GM12878 (cell line): ENCODE measurements at regions not wholly inside any gene's neighbourhood (a gene's known extent, or its start where the extent isn't known, plus 50 kb on each side); places are given as distances from the start of the nearest gene placed in this dataset.

Experiments
- ATAC-seq: fragments of 200-7000 bp; cut with Tn5 transposase; 3 replicates; pipeline ENCODE4 v1.9.1; 2020; ENCODE audit warnings: mild to moderate bottlenecking, moderate library complexity
- BruUV-seq: library from RNA; stranded (reverse); fragments of 400-500 nt; replicated peaks from 2 replicates; lab custom pipeline; 2021; lab: Mats Ljungman, UMichigan
- CTCF ChIA-PET: fragments of 300-600 bp; sonication (Branson Sonifier 250); formaldehyde crosslinking; extraction: SDS; loops from one replicate; lab custom pipeline; 2021; ENCODE audit warnings: inconsistent platforms; lab: Yijun Ruan, JAX
- POLR2A ChIA-PET: fragments of 350-600 bp; formaldehyde crosslinking; extraction: SDS; loops from one replicate; lab custom pipeline; 2021; ENCODE audit warnings: inconsistent platforms; lab: Charles Lee
- RAD21 ChIA-PET: fragments of 300-600 bp; sonication (Branson Sonifier 250); formaldehyde crosslinking; loops from one replicate; lab custom pipeline; 2023; ENCODE audit warnings: antibody characterized with exemption; ENCODE audit not compliant: unreplicated experiment; lab: Charles Lee
- SMC1A ChIA-PET: fragments of 300-600 bp; sonication (Branson Sonifier 250); formaldehyde crosslinking; loops from one replicate; lab custom pipeline; 2023; ENCODE audit not compliant: unreplicated experiment, uncharacterized antibody; lab: Charles Lee
- DNase-seq: peaks from one replicate; pipeline ENCODE4 v3.0.0-alpha.2; 2011; ENCODE audit warnings: low read depth, low spot score
- FAIRE-seq: peaks from 3 replicates; lab custom pipeline; 2011; peaks lifted over from hg19 to GRCh38; lab: Jason Lieb, UNC
- H2AFZ ChIP-seq: 2 replicates; pipeline ENCODE4 v1.6.0; 2011; ENCODE audit warnings: low read depth, low read length, control low read depth; ENCODE audit not compliant: control insufficient read depth
- H3K27ac ChIP-seq: 2 replicates; pipeline ENCODE4 v1.5.1; 2011; ENCODE audit warnings: control low read depth; ENCODE audit not compliant: control insufficient read depth, insufficient read depth
- H3K27me3 ChIP-seq, 2 experiments: replicated peaks in 1 of 2; 2 replicates each; pipeline versions ENCODE4 v1.6.0 to v1.6.1; 2011; ENCODE audit warnings: low read length in 1 of 2; ENCODE audit not compliant: control insufficient read depth in 2 of 2, insufficient read depth in 2 of 2
- H3K36me3 ChIP-seq, 2 experiments: 2 replicates each; pipeline ENCODE4 v1.5.1; 2011; ENCODE audit warnings: low read length in 1 of 2; ENCODE audit not compliant: control insufficient read depth in 2 of 2, insufficient read depth in 2 of 2
- H3K4me1 ChIP-seq: 2 replicates; pipeline ENCODE4 v1.6.1; 2011; ENCODE audit warnings: mild to moderate bottlenecking, low read length, moderate library complexity, mixed read lengths; ENCODE audit not compliant: control insufficient read depth, insufficient read depth
- H3K4me2 ChIP-seq: 2 replicates; pipeline ENCODE4 v1.6.0; 2011; ENCODE audit warnings: control low read depth; ENCODE audit not compliant: control insufficient read depth, insufficient read depth
- H3K4me3 ChIP-seq: fragments of 200-600 bp; sonication (generic); 2 replicates; pipeline ENCODE4 v1.5.1; 2016
- H3K79me2 ChIP-seq: 2 replicates; pipeline ENCODE4 v1.6.0; 2011; ENCODE audit warnings: low read length; ENCODE audit not compliant: control insufficient read depth, insufficient read depth
- H3K9ac ChIP-seq: 2 replicates; pipeline ENCODE4 v1.8.0; 2011; ENCODE audit warnings: low read length, control low read depth, mixed read lengths; ENCODE audit not compliant: control insufficient read depth, insufficient read depth
- H3K9me3 ChIP-seq: replicated peaks from 3 replicates; pipeline ENCODE4 v1.5.1; 2011; ENCODE audit warnings: mild to moderate bottlenecking, low read length; ENCODE audit not compliant: control insufficient read depth, insufficient read depth
- H4K20me1 ChIP-seq: 2 replicates; pipeline ENCODE4 v1.6.0; 2011; ENCODE audit not compliant: control insufficient read depth, insufficient read depth
- BHLHE40 ChIP-seq, 2 experiments: fragments of 450-650 bp in 1 of 2; IDR thresholded peaks; 2 replicates each; pipeline ENCODE4 v1.6.1; 2011 to 2017; ENCODE audit warnings: low read depth in 2 of 2, borderline replicate concordance in 1 of 2, improper control_type of control experiment in 1 of 2, low read length in 1 of 2, mild to moderate bottlenecking in 1 of 2
- HCFC1 ChIP-seq: fragments of 150-350 bp; IDR thresholded peaks from 2 replicates; pipeline ENCODE4 v1.6.1; 2014; ENCODE audit warnings: low read length
- MEF2B ChIP-seq: fragments of 450-650 bp; IDR thresholded peaks from 2 replicates; pipeline ENCODE4 v1.6.1; 2018; ENCODE audit warnings: mild to moderate bottlenecking, moderate library complexity; ENCODE audit not compliant: partially characterized antibody, poor library complexity, severe bottlenecking
- PAX5 ChIP-seq: IDR thresholded peaks from 2 replicates; pipeline ENCODE4 v1.6.1; 2011; ENCODE audit warnings: low read depth, low read length, borderline replicate concordance
- RAD21 ChIP-seq: IDR thresholded peaks from 2 replicates; pipeline ENCODE4 v1.6.1; 2011; ENCODE audit warnings: mild to moderate bottlenecking, low read depth, low read length, moderate library complexity; ENCODE audit not compliant: insufficient read depth
- STAT3 ChIP-seq: IDR thresholded peaks from 2 replicates; pipeline ENCODE4 v1.6.1; 2011; ENCODE audit warnings: low read depth, low read length, improper control_type of control experiment
- TCF12 ChIP-seq: IDR thresholded peaks from 2 replicates; pipeline ENCODE4 v1.6.1; 2011; ENCODE audit warnings: low read depth, mild to moderate bottlenecking, low read length
- ZNF384 ChIP-seq: IDR thresholded peaks from 2 replicates; pipeline ENCODE4 v1.6.1; 2012; ENCODE audit warnings: low read depth, mild to moderate bottlenecking, low read length, improper control_type of control experiment, borderline replicate concordance
- in situ Hi-C: fragments of 300-500 bp; cut with MboI; formaldehyde crosslinking; loops from 9 replicates; pipeline ENCODE4 v1.14.3; 2018; ENCODE audit warnings: mixed read lengths
- intact Hi-C: fragments of 100-400 bp; cut with micrococcal nuclease; formaldehyde crosslinking; loops from one replicate; pipeline ENCODE4 v1.14.2; 2022; ENCODE audit not compliant: unreplicated experiment
- TF ChIP-seq, protein P1 (sequence below): fragments of 450-650 bp; IDR thresholded peaks from 2 replicates; pipeline ENCODE4 v1.6.1; 2017; ENCODE audit warnings: mild to moderate bottlenecking, moderate library complexity
- TF ChIP-seq, protein P2 (sequence below): IDR thresholded peaks from 2 replicates; pipeline ENCODE4 v1.6.1; 2012; ENCODE audit warnings: low read depth, low read length, improper control_type of control experiment

DNA sequence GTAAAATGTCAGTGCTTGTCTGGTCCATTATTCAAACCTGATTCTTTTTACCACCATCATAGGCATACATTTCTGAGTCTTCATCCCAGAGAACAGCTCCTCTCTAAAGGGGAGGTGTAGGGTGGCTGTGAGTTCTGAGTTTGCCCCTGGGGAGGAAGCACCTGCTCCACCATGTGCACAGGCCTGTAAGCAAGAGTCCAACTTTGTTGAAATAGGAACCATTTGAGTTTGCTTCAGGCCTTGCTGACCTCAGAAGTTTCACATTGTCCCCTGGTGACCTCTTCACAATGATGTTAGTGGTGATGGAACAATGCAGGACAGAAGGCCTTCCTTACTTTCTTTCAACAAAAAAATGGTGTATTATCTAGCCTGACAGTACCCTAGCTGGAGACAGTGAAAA, 54.6 kb upstream of the TOP3B start:
- Histone ChIP-seq H3K4me1 (peaks cover 6% of the 10 kb centered on the region), H3K27ac (no peak overlapping the region), H3K79me2 (no peaks in the 10 kb centered on the region), H3K9me3 (no peaks in the 10 kb centered on the region), H2AFZ (no peak overlapping the region), H3K4me3 (no peak overlapping the region), H3K9ac (no peak overlapping the region), H3K36me3 (no peaks in the 10 kb centered on the region), H3K27me3 (no peaks in the 10 kb centered on the region), H3K4me2 (no peak overlapping the region), H4K20me1 (no peaks in the 10 kb centered on the region)
- RAD21 ChIA-PET = interaction anchor here (0.9 to 2.0 kb wide), 3 partner anchors 12 to 82 kb away, joined by 3 to 7 read pairs (median 6); no protein-coding TSS in a partner anchor
- SMC1A ChIA-PET = interaction anchor here (1.2 to 1.8 kb wide), 5 partner anchors 9 to 74 kb away, joined by 3 to 8 read pairs (median 5); no protein-coding TSS in a partner anchor
- no TSS peak for BruUV-seq
- intact Hi-C loops (no loop called here), in situ Hi-C loops (loop anchor here (10.0 kb wide), 1 partner anchor 118 kb away; no protein-coding TSS in a partner anchor)
- TF ChIP-seq, protein P1, sequence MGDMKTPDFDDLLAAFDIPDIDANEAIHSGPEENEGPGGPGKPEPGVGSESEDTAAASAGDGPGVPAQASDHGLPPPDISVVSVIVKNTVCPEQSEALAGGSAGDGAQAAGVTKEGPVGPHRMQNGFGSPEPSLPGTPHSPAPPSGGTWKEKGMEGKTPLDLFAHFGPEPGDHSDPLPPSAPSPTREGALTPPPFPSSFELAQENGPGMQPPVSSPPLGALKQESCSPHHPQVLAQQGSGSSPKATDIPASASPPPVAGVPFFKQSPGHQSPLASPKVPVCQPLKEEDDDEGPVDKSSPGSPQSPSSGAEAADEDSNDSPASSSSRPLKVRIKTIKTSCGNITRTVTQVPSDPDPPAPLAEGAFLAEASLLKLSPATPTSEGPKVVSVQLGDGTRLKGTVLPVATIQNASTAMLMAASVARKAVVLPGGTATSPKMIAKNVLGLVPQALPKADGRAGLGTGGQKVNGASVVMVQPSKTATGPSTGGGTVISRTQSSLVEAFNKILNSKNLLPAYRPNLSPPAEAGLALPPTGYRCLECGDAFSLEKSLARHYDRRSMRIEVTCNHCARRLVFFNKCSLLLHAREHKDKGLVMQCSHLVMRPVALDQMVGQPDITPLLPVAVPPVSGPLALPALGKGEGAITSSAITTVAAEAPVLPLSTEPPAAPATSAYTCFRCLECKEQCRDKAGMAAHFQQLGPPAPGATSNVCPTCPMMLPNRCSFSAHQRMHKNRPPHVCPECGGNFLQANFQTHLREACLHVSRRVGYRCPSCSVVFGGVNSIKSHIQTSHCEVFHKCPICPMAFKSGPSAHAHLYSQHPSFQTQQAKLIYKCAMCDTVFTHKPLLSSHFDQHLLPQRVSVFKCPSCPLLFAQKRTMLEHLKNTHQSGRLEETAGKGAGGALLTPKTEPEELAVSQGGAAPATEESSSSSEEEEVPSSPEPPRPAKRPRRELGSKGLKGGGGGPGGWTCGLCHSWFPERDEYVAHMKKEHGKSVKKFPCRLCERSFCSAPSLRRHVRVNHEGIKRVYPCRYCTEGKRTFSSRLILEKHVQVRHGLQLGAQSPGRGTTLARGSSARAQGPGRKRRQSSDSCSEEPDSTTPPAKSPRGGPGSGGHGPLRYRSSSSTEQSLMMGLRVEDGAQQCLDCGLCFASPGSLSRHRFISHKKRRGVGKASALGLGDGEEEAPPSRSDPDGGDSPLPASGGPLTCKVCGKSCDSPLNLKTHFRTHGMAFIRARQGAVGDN = peak; percentile 93
- TF ChIP-seq HCFC1 = no peak
- TF ChIP-seq, protein P2, sequence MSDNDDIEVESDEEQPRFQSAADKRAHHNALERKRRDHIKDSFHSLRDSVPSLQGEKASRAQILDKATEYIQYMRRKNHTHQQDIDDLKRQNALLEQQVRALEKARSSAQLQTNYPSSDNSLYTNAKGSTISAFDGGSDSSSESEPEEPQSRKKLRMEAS = 0 out of 2 replicates have a peak, but pooled peaks have one; percentile 55
- no peak for TF ChIP-seq STAT3
- TF ChIP-seq MEF2B = peak; percentile 62
- TF ChIP-seq ZNF384 = no peak
- TF ChIP-seq BHLHE40 (IDR thresholded peaks at IDR 0.05; ENCODE audit: borderline replicate concordance in 1 of 2, low read depth in 2 of 2, low read length in 1 of 2) = 0 out of 4 replicates have a peak, but pooled peaks of 1 of the 2 experiments have one; percentile 6
- 0 out of 2 replicates have a peak, but pooled peaks have one; percentile 16 for TF ChIP-seq TCF12
- TF ChIP-seq PAX5 = 0 out of 2 replicates have a peak, but pooled peaks have one; percentile 10
- no peak for TF ChIP-seq RAD21
- POLR2A ChIA-PET = no interaction called here
- CTCF ChIA-PET = interaction anchor here (13.5 kb wide), 1 partner anchor 21 kb away, joined by 177 read pairs; no protein-coding TSS in a partner anchor
- DNase-seq = no peak
- peak; percentile 62 for ATAC-seq
- FAIRE-seq = no peak
